ENCODE measurements at regions not wholly inside any gene's neighbourhood (a gene's known extent, or its start where the extent isn't known, plus 50 kb on each side); places are given as distances from the start of the nearest gene placed in this dataset.

DNA sequence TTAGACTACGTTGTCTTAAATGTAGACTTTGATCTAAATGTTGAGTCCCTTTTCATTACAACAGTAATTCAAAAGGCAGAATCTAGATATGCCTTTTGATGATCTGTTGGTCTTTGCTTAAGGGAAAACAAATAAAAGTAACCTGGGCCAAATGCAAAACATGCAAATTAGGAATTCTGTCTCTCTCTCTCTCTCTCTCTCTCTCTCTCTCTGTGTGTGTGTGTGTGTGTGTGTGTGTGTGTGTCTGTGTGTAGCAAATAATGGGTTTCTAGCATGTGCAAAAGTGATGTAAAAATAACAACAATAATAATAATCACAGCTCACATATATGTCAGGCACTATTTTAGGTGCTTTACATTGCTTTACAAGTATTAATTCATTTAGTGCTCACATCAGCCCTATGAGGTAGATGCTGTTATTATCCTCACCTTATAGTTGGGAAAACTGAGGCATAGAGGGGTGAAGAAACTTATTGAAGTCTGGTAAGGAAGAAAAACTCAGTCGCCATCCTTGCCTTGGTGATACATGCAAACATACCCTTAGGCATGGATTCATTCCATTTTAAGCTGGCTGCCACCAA lies 160.3 kb upstream of the ZNF217 start:
- Mint-ChIP-seq H3K9me3 (no peaks in the 10 kb centered on the region), H3K4me1 (peaks cover 76% of the 10 kb centered on the region), H3K27ac (peak overlapping the region; percentile 95), H3K4me3 (peak overlapping the region; percentile 14), H3K27me3 (no peaks in the 10 kb centered on the region), H3K36me3 (ENCODE audit: low read depth) (peaks cover 5% of the 10 kb centered on the region)
- ChIA-PET POLR2A (interaction anchor here (1.6 kb wide), 1 partner anchor 159 kb away, joined by 3 read pairs; no protein-coding TSS in a partner anchor), CTCF (interaction anchor here (0.5 to 1.8 kb wide), 9 partner anchors 10 to 175 kb away, joined by 3 to 6 read pairs (median 3); no protein-coding TSS in a partner anchor)
- DNase-seq = no peak

DNA sequence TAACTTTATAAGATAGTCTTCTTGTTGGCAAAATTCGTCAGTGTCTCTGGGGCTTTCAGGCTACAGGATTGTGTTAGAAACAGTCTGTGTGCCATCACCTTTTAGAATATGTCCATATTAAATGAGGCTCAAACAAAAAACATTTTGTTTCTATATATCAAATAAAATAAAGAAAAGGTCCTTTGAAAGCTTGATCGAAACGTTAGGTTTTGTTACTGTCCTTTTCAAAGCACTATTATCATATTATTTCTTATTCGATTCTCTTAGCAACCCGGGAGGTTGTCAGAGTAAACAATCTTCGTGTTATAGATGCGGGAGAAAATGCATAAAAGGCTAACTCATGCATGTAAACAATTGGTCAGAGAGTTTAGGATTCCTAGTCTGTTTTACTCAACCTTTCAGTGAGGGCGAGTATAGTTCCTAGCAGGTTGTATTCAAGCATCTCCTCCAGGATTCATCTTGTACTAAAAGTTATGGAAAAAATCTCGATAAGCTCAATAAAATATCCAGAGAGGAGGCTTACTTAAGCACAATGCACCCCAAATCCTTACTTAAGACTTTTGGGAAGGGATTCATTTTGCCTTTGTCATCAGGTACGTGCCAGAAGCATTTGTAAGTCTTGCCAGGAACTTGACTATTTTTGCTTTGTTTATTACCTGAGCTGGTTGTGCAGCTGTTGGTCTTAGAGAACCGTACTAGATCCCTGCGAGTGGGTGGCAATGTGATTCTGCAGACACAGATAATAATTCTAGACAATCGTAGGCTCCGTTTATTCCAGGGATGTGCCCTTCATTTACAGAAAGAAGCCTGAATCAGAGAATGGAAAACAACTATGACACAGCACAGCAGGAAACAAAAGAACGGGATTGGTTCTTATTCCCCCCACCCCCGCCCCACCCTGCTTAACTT lies 159.6 kb upstream of the ZNF217 start:
- Mint-ChIP-seq H3K9me3 (no peaks in the 10 kb centered on the region), H3K27me3 (no peaks in the 10 kb centered on the region), H3K36me3 (ENCODE audit: low read depth) (peaks cover 5% of the 10 kb centered on the region), H3K4me3 (no peak overlapping the region), H3K27ac (peak overlapping the region; percentile 95), H3K4me1 (peaks cover 83% of the 10 kb centered on the region)
- DNase-seq = no peak
- POLR2A ChIA-PET = interaction anchor here (1.6 kb wide), 1 partner anchor 159 kb away, joined by 3 read pairs; no protein-coding TSS in a partner anchor
- CTCF ChIA-PET = interaction anchor here (0.8 to 1.4 kb wide), 4 partner anchors 11 to 174 kb away, joined by 3 to 6 read pairs (median 3); no protein-coding TSS in a partner anchor

GRCh38 chr20:53752583-53752970 lies 158.9 kb upstream of the ZNF217 start:
- Mint-ChIP-seq H3K36me3 (ENCODE audit: low read depth) (peaks cover 5% of the 10 kb centered on the region), H3K9me3 (no peaks in the 10 kb centered on the region), H3K27me3 (no peaks in the 10 kb centered on the region), H3K27ac (peak overlapping the region; percentile 95), H3K4me3 (peak overlapping the region; percentile 20), H3K4me1 (peaks cover 84% of the 10 kb centered on the region)
- CTCF ChIA-PET = interaction anchor here (1.2 kb wide), 1 partner anchor 173 kb away, joined by 3 read pairs; no protein-coding TSS in a partner anchor
- DNase-seq = no peak
- POLR2A ChIA-PET = no interaction called here

- Mint-ChIP-seq H3K36me3 (ENCODE audit: low read depth) (peaks cover 5% of the 10 kb centered on the region), H3K27me3 (no peaks in the 10 kb centered on the region), H3K4me1 (peaks cover 83% of the 10 kb centered on the region), H3K27ac (peak overlapping the region; percentile 95), H3K4me3 (peak overlapping the region; percentile 45), H3K9me3 (no peaks in the 10 kb centered on the region)
- CTCF ChIA-PET = interaction anchor here (0.6 to 1.4 kb wide), 5 partner anchors 29 to 142 kb away, joined by 3 read pairs; no protein-coding TSS in a partner anchor
- DNase-seq = no peak
- POLR2A ChIA-PET = interaction anchor here (1.7 kb wide), 1 partner anchor 15 kb away, joined by 7 read pairs; no protein-coding TSS in a partner anchor
These were observed 158.1 kb upstream of the ZNF217 start for GRCh38 chr20:53751620-53752318.

DNA sequence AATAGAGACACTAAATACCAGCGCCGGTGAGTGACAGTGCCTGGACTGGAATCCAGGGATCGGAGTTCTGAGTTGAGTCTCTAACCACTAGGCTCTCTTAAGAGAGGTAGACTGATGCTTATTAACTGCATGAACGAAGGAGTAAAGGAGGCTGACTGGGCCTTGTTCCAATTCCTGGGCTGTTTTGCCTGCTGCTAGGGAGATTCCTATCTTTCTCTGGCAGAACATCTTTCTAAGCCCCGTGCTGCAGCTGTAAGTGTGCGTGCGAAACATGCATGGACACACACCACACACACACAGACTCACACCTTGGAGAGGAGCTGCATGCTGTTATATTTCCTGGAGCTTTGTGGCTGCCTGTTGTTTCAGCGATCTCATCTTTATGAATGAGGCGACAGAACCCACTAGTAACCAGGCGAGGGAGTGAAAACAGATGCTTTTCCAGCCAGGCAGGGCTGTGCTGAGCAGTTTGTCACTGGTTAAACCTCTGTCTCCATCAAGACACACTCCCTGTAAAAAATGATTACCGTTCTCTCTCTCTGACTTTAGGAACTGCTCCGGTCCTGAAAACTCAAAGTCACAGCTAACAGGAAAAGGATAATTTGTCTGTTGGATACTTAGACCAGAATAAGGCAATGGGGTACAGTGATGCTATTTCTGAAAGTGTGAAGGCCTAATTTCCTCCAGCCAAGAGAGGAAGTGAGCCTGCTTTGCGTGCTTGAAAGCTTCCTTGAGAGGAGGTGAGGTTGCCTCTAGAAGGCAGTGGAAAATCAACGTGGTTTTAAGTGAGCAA lies 157.4 kb upstream of the ZNF217 start:
- Mint-ChIP-seq H3K27ac (peak overlapping the region; percentile 95), H3K27me3 (no peaks in the 10 kb centered on the region), H3K36me3 (ENCODE audit: low read depth) (peaks cover 5% of the 10 kb centered on the region), H3K9me3 (no peaks in the 10 kb centered on the region), H3K4me3 (peak overlapping the region; percentile 45), H3K4me1 (peaks cover 78% of the 10 kb centered on the region)
- ChIA-PET CTCF (interaction anchor here (0.6 to 1.9 kb wide), 6 partner anchors 14 to 141 kb away, joined by 3 to 10 read pairs (median 3); no protein-coding TSS in a partner anchor), POLR2A (interaction anchor here (1.7 kb wide), 1 partner anchor 14 kb away, joined by 7 read pairs; no protein-coding TSS in a partner anchor)
- peak; percentile 68 for DNase-seq

GRCh38 chr20:53749499-53749898 lies 155.9 kb upstream of the ZNF217 start:
- no peak for DNase-seq
- Mint-ChIP-seq H3K4me1 (peaks cover 67% of the 10 kb centered on the region), H3K27me3 (no peaks in the 10 kb centered on the region), H3K27ac (peak overlapping the region; percentile 83), H3K4me3 (no peak overlapping the region), H3K36me3 (ENCODE audit: low read depth) (peaks cover under 1% of the 10 kb centered on the region), H3K9me3 (no peaks in the 10 kb centered on the region)
- POLR2A ChIA-PET = no interaction called here
- CTCF ChIA-PET = interaction anchor here (0.6 to 1.9 kb wide), 6 partner anchors 13 to 201 kb away, joined by 3 to 10 read pairs (median 3); no protein-coding TSS in a partner anchor

DNA sequence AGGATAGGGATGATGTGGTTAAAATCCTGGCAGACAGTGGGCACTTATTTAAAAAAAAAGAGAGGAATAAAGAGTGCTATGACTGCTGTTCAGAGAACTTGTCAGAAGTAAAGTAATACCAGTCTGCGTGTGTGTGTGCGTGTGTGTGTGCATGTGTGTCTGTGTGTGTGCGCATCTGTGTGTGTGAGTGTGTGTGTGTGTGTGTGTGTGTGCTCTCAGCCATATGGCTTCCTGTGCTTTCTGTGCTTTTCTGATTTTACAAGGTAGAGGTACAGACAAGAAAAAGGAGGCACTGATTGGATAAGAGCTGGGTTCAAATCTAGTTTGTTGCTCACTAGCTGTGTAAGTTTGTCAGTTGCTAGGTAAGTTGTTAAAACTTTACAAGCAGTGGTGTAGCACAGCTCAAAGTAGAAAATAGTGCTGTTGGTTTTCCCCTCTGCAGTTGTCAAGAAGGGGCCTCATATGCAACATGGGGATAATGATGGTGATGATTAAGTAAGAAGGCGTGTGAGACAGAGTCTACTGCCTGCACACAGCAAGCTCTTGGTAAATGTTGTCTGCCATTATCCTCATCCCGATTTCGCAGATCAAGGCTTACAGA lies 155.3 kb upstream of the ZNF217 start:
- H3K4me3 Mint-ChIP-seq = no peak overlapping the region
- ChIA-PET POLR2A (no interaction called here), CTCF (interaction anchor here (0.6 to 1.5 kb wide), 7 partner anchors 9 to 202 kb away, joined by 3 read pairs; no protein-coding TSS in a partner anchor)
- H3K27me3 Mint-ChIP-seq = no peaks in the 10 kb centered on the region
- DNase-seq = peak; percentile 47
- H3K9me3 Mint-ChIP-seq = no peaks in the 10 kb centered on the region
- peak overlapping the region; percentile 83 for H3K27ac Mint-ChIP-seq
- no peaks in the 10 kb centered on the region for H3K36me3 Mint-ChIP-seq (ENCODE audit: low read depth)
- H3K4me1 Mint-ChIP-seq = peaks cover 63% of the 10 kb centered on the region

DNA sequence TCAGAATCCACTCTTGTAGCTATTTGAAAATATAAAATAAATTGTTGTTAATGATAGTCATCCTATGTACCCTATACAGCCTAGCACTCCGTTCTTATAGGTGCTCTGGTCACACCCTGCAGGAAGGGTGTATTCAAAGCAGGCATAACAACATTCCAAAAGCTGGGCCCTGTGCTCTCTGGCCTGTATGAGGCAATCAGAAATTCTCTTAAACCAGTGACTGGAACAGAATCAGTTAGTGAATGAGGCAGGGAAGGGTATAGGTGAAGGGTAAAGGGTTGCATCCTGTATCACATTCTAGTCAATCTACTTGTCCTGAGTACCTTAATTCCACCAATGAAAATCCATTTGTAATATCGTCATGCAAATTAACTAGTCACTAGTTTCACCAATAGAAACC lies 154.5 kb upstream of the ZNF217 start:
- DNase-seq = no peak
- ChIA-PET POLR2A (no interaction called here), CTCF (interaction anchor here (1.1 to 1.3 kb wide), 3 partner anchors 10 to 28 kb away, joined by 3 read pairs; no protein-coding TSS in a partner anchor)
- Mint-ChIP-seq H3K4me1 (peaks cover 59% of the 10 kb centered on the region), H3K27ac (no peak overlapping the region), H3K9me3 (no peaks in the 10 kb centered on the region), H3K36me3 (ENCODE audit: low read depth) (no peaks in the 10 kb centered on the region), H3K27me3 (no peaks in the 10 kb centered on the region), H3K4me3 (no peak overlapping the region)

DNA sequence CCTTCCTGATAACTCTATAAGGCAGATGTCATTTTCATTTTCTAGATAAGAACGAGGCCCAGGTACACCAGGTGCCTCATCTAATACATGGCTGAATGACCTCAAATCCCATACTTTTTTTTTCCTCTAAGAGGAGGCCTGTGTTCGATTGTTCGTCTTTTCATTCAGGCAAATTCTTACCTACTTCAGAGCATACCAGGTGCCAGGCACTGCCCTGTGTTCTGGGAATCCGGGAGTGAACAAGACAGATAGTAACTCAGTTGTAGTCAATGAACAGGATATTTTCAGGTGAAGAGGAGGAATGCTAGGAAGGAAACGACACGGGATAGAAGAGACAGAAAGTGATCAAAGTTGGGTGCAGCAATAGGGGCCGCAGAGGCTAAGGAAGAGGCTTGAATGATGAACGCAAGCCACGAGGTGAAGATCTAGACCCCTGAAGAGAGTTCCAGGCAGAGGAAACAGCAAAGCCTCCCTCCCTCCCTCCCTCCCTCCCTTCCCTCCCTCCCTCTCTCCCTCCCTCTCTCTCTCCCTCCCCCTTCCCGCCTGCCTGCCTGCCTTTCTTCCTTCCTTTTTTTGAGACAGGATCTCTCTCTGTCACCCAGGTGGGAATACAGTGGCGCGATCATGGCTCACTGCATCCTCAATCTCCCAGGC lies 150.1 kb upstream of the ZNF217 start:
- no peaks in the 10 kb centered on the region for H3K36me3 Mint-ChIP-seq (ENCODE audit: low read depth)
- no peaks in the 10 kb centered on the region for H3K9me3 Mint-ChIP-seq
- no peak for DNase-seq
- ChIA-PET POLR2A (no interaction called here), CTCF (interaction anchor here (0.6 to 1.6 kb wide), 3 partner anchors 11 to 126 kb away, joined by 3 to 4 read pairs (median 3); no protein-coding TSS in a partner anchor)
- peaks cover 46% of the 10 kb centered on the region for H3K4me1 Mint-ChIP-seq
- no peaks in the 10 kb centered on the region for H3K27me3 Mint-ChIP-seq
- H3K4me3 Mint-ChIP-seq = no peak overlapping the region
- H3K27ac Mint-ChIP-seq = peak overlapping the region; percentile 54

GRCh38 chr20:53742685-53743081 lies 149.0 kb upstream of the ZNF217 start:
- Mint-ChIP-seq H3K4me3 (no peak overlapping the region), H3K27ac (no peak overlapping the region), H3K4me1 (peaks cover 45% of the 10 kb centered on the region), H3K36me3 (ENCODE audit: low read depth) (no peaks in the 10 kb centered on the region), H3K9me3 (no peaks in the 10 kb centered on the region), H3K27me3 (no peaks in the 10 kb centered on the region)
- ChIA-PET POLR2A (no interaction called here), CTCF (interaction anchor here (1.2 to 1.6 kb wide), 2 partner anchors 12 to 127 kb away, joined by 3 read pairs; no protein-coding TSS in a partner anchor)
- no peak for DNase-seq

DNA sequence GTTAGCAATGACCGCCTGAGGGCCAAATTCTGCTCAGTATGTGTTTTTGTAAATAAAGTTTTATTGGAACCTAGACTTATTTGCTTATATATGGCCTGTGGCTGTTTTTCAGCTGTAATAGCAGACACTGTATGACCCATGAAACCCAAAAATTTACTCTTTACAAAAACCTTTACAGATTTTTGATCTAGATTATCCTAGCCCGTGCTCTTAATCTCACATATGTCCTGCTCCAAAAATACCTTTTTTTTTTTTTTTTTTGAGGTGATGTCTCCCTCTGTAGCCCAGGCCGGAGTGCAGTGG lies 148.0 kb upstream of the ZNF217 start:
- CTCF ChIA-PET = interaction anchor here (0.8 to 1.7 kb wide), 5 partner anchors 13 to 198 kb away, joined by 3 to 6 read pairs (median 3); no protein-coding TSS in a partner anchor
- H3K4me1 Mint-ChIP-seq = peaks cover 55% of the 10 kb centered on the region
- H3K4me3 Mint-ChIP-seq = no peak overlapping the region
- no peaks in the 10 kb centered on the region for H3K27me3 Mint-ChIP-seq
- H3K36me3 Mint-ChIP-seq (ENCODE audit: low read depth) = no peaks in the 10 kb centered on the region
- POLR2A ChIA-PET = interaction anchor here (0.6 kb wide), 1 partner anchor 89 kb away, joined by 4 read pairs; no protein-coding TSS in a partner anchor
- DNase-seq = no peak
- no peaks in the 10 kb centered on the region for H3K9me3 Mint-ChIP-seq
- no peak overlapping the region for H3K27ac Mint-ChIP-seq

Data from activated CD4-positive, alpha-beta T cell treated with anti-CD3 and anti-CD28 coated beads, Interleukin-2, amount 10 ng/mL, durations not matched to agents 7 days and 5 days (primary cell).